ENCODE measurements at regions not wholly inside any gene's neighbourhood (a gene's known extent, or its start where the extent isn't known, plus 50 kb on each side); places are given as distances from the start of the nearest gene placed in this dataset.

DNA sequence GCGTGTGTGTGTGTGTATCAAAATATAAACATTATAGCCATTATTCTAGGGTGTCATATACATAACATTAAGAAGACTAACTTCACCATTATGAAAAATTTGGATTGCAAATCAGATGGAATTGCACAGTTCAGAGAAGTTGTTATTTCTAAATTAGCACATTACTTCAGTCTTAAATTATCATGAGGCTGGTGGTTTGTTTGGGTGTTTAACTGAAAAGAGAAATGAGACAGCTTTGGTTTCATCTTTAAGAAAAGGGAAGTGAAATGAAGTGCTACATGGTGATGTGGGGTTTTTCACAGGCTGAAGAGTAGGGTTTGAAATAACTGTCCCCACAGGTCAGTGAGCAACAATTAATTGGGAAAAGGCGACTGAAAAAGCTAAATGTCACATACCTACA lies 161.2 kb upstream of the XIRP2 start:
- no peak overlapping the region for H3K27ac Mint-ChIP-seq
- Histone ChIP-seq H3K4me3 (replicated peaks in 1 of 3; ENCODE audit: low read depth in 2 of 3, low read length in 3 of 3) (no peak overlapping the region), H3K36me3 (replicated peaks in 1 of 2; ENCODE audit: control insufficient read depth in 1 of 2, insufficient read depth in 2 of 2, low read length in 2 of 2) (no peaks in the 10 kb centered on the region), H4K20me1 (ENCODE audit: insufficient read depth, low read length) (no peaks in the 10 kb centered on the region), H3K27me3 (ENCODE audit: control insufficient read depth in 2 of 2, insufficient read depth in 2 of 2, low read length in 2 of 2) (no peaks in the 10 kb centered on the region), H3K4me1 (ENCODE audit: control insufficient read depth in 1 of 2, insufficient read depth in 2 of 2, low read length in 2 of 2) (peaks cover 0 to 8% of the 10 kb centered on the region in 2 donors), H3K79me2 (ENCODE audit: insufficient read depth, low read length) (no peaks in the 10 kb centered on the region), H3K4me2 (replicated peaks; ENCODE audit: extremely low read depth, low read length, poor library complexity, severe bottlenecking) (no peak overlapping the region), H3K9me3 (replicated peaks in 1 of 2; ENCODE audit: control insufficient read depth in 1 of 2, insufficient read depth in 1 of 2, low read length in 2 of 2) (peaks cover 6% of the 10 kb centered on the region in 2 donors), H3K27ac (ENCODE audit: low read depth in 1 of 2, low read length in 2 of 2) (no peak overlapping the region), H2AFZ (ENCODE audit: insufficient read depth, low read depth, low read length, poor library complexity, severe bottlenecking) (no peak overlapping the region), H3K9ac (ENCODE audit: insufficient read depth, low read length, poor library complexity, severe bottlenecking) (no peak overlapping the region)
- WGBS (ENCODE audit: insufficient coverage): no CpG with 5 or more reads among the region's 2 CpGs
- no peak overlapping the region for H3K4me3 Mint-ChIP-seq
- no peak for DNase-seq
- H3K36me3 Mint-ChIP-seq: no peaks in the 10 kb centered on the region
- H3K9me3 Mint-ChIP-seq: peaks cover 2 to 14% (median 9%) of the 10 kb centered on the region in 7 donors
- TF ChIP-seq, protein P1, sequence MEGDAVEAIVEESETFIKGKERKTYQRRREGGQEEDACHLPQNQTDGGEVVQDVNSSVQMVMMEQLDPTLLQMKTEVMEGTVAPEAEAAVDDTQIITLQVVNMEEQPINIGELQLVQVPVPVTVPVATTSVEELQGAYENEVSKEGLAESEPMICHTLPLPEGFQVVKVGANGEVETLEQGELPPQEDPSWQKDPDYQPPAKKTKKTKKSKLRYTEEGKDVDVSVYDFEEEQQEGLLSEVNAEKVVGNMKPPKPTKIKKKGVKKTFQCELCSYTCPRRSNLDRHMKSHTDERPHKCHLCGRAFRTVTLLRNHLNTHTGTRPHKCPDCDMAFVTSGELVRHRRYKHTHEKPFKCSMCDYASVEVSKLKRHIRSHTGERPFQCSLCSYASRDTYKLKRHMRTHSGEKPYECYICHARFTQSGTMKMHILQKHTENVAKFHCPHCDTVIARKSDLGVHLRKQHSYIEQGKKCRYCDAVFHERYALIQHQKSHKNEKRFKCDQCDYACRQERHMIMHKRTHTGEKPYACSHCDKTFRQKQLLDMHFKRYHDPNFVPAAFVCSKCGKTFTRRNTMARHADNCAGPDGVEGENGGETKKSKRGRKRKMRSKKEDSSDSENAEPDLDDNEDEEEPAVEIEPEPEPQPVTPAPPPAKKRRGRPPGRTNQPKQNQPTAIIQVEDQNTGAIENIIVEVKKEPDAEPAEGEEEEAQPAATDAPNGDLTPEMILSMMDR (IDR thresholded peaks at IDR 0.05): no peak
- peaks cover 13% of the 10 kb centered on the region for H3K4me1 Mint-ChIP-seq
- H3K27me3 Mint-ChIP-seq (ENCODE audit: low read depth in 3 of 3): no peaks in the 10 kb centered on the region
- intact Hi-C loops (cut with micrococcal nuclease): no loop called here

DNA sequence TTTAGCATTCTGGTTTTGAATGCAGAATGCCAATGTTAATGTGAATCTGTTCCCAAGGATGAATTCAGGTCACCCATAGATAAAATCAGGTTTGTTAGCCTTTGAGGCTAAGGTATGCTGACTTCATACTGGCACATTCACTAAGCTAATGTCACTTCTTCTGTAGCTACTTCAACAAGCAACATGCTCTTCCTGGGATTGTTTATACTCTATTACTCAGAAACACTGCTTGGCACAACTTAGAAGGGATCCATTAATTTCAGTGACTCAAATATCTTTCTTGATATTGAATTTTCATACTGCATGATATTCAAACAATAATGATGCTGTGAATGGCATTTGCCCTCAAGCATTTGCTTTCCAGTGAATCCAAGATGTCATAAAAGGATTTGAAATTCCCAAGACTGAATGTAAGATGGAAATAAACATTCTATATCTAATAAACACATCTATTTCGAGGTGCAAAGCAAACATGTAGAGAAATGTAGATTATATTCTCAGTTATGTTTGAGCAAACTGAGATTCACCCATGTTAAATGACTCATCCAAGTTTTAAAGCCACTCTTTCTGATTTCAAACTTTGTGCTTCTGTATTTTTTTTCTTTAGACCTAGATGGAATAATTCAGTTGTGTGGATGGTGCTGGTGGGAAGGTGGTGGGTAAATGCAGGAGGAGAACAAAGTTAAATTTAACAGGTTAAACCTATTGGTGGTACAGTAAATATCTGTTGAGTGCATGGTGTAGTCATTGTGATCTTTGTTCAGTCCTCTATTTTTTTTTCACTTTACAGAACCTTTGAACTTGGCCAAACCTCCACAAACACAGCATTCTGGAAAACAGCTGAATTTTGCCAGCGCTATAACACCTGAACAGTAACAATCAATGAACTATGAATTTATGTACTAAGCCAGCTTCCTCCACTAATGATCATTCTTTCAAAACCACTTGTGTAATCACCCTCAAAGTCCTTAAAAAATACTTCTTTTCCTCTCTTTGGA lies 162.1 kb upstream of the XIRP2 start:
- Histone ChIP-seq H3K79me2 (ENCODE audit: insufficient read depth, low read length) (no peaks in the 10 kb centered on the region), H3K9ac (ENCODE audit: insufficient read depth, low read length, poor library complexity, severe bottlenecking) (no peak overlapping the region), H4K20me1 (ENCODE audit: insufficient read depth, low read length) (no peaks in the 10 kb centered on the region), H3K4me2 (replicated peaks; ENCODE audit: extremely low read depth, low read length, poor library complexity, severe bottlenecking) (no peak overlapping the region), H3K27ac (ENCODE audit: low read depth in 1 of 2, low read length in 2 of 2) (no peak overlapping the region), H2AFZ (ENCODE audit: insufficient read depth, low read depth, low read length, poor library complexity, severe bottlenecking) (no peak overlapping the region), H3K27me3 (ENCODE audit: control insufficient read depth in 2 of 2, insufficient read depth in 2 of 2, low read length in 2 of 2) (no peaks in the 10 kb centered on the region), H3K36me3 (replicated peaks in 1 of 2; ENCODE audit: control insufficient read depth in 1 of 2, insufficient read depth in 2 of 2, low read length in 2 of 2) (no peaks in the 10 kb centered on the region), H3K9me3 (replicated peaks in 1 of 2; ENCODE audit: control insufficient read depth in 1 of 2, insufficient read depth in 1 of 2, low read length in 2 of 2) (peaks cover 6% of the 10 kb centered on the region in 2 donors), H3K4me1 (ENCODE audit: control insufficient read depth in 1 of 2, insufficient read depth in 2 of 2, low read length in 2 of 2) (peaks cover 0 to 8% of the 10 kb centered on the region in 2 donors), H3K4me3 (replicated peaks in 1 of 3; ENCODE audit: low read depth in 2 of 3, low read length in 3 of 3) (no peak overlapping the region)
- H3K27me3 Mint-ChIP-seq (ENCODE audit: low read depth in 3 of 3): no peaks in the 10 kb centered on the region
- no peak for DNase-seq
- 71% methylated on average over 1 of the region's 2 CpGs for WGBS (ENCODE audit: insufficient coverage)
- H3K36me3 Mint-ChIP-seq: no peaks in the 10 kb centered on the region
- H3K9me3 Mint-ChIP-seq: peaks cover 4 to 20% (median 13%) of the 10 kb centered on the region in 7 donors
- TF ChIP-seq, protein P1 (IDR thresholded peaks at IDR 0.05): no peak
- H3K4me3 Mint-ChIP-seq: no peak overlapping the region
- no peak overlapping the region for H3K27ac Mint-ChIP-seq
- intact Hi-C loops (cut with micrococcal nuclease): no loop called here
- H3K4me1 Mint-ChIP-seq: peaks cover 13% of the 10 kb centered on the region
